A549 (cell line): ENCODE measurements at regions not wholly inside any gene's neighbourhood (a gene's known extent, or its start where the extent isn't known, plus 50 kb on each side); places are given as distances from the start of the nearest gene placed in this dataset.

Experiments
- CBX8 ChIP-seq: fragments of 200-600 bp; sonication (generic); IDR thresholded peaks from 2 replicates; pipeline ENCODE4 v1.6.1; 2016
- EP300 ChIP-seq, 2 experiments: fragments of >200 bp; sonication (Bioruptor Twin); formaldehyde crosslinking; IDR thresholded peaks; 2 replicates in 1 of 2; 3 replicates in 1 of 2; pipeline ENCODE4 v1.6.1; 2016 to 2017
- ESRRA ChIP-seq: fragments of 150-350 bp; IDR thresholded peaks from 2 replicates; pipeline ENCODE4 v1.6.1; 2014; ENCODE audit warnings: mild to moderate bottlenecking, low read length, borderline replicate concordance
- HDAC2 ChIP-seq: fragments of 200-600 bp; sonication (generic); IDR thresholded peaks from 2 replicates; pipeline ENCODE4 v1.6.1; 2016
- JUNB ChIP-seq: fragments of >200 bp; sonication (Bioruptor Twin); formaldehyde crosslinking; IDR thresholded peaks from 2 replicates; pipeline ENCODE4 v1.6.1; 2016
- MAX ChIP-seq: IDR thresholded peaks from 2 replicates; pipeline ENCODE4 v1.6.1; 2012
- POLR2A ChIP-seq: IDR thresholded peaks from 2 replicates; pipeline ENCODE4 v1.6.1; 2012; ENCODE audit warnings: mild to moderate bottlenecking, low read length
- RCOR1 ChIP-seq: fragments of 150-350 bp; IDR thresholded peaks from 2 replicates; pipeline ENCODE4 v1.6.1; 2014; ENCODE audit warnings: antibody characterized with exemption, low read length, low read depth
- RFX5 ChIP-seq: fragments of 450-650 bp; IDR thresholded peaks from 2 replicates; pipeline ENCODE4 v1.7.1; 2014; ENCODE audit warnings: antibody characterized with exemption, mild to moderate bottlenecking, moderate library complexity
- ZFP36 ChIP-seq: fragments of 450-650 bp; IDR thresholded peaks from 2 replicates; pipeline ENCODE4 v1.6.1; 2014; ENCODE audit warnings: borderline replicate concordance; ENCODE audit not compliant: partially characterized antibody
- TF ChIP-seq, protein P1 (sequence below): fragments of >200 bp; sonication (Bioruptor Twin); formaldehyde crosslinking; IDR thresholded peaks from 3 replicates; pipeline ENCODE4 v1.5.1; 2016
- TF ChIP-seq, protein P2 (sequence below): IDR thresholded peaks from 2 replicates; pipeline ENCODE4 v1.6.1; 2012

GRCh38 chr6:51147756-51148155, 329.1 kb downstream of the TFAP2B start:
- TF ChIP-seq, protein P1, sequence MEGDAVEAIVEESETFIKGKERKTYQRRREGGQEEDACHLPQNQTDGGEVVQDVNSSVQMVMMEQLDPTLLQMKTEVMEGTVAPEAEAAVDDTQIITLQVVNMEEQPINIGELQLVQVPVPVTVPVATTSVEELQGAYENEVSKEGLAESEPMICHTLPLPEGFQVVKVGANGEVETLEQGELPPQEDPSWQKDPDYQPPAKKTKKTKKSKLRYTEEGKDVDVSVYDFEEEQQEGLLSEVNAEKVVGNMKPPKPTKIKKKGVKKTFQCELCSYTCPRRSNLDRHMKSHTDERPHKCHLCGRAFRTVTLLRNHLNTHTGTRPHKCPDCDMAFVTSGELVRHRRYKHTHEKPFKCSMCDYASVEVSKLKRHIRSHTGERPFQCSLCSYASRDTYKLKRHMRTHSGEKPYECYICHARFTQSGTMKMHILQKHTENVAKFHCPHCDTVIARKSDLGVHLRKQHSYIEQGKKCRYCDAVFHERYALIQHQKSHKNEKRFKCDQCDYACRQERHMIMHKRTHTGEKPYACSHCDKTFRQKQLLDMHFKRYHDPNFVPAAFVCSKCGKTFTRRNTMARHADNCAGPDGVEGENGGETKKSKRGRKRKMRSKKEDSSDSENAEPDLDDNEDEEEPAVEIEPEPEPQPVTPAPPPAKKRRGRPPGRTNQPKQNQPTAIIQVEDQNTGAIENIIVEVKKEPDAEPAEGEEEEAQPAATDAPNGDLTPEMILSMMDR, result no peak
- TF ChIP-seq ESRRA (no peak), RFX5 (no peak), ZFP36 (no peak), CBX8 (no peak), RCOR1 (no peak), POLR2A (no peak), EP300 (IDR thresholded peaks at IDR 0.05) (no peak), HDAC2 (no peak), JUNB (no peak), MAX (no peak)
- TF ChIP-seq, protein P2, sequence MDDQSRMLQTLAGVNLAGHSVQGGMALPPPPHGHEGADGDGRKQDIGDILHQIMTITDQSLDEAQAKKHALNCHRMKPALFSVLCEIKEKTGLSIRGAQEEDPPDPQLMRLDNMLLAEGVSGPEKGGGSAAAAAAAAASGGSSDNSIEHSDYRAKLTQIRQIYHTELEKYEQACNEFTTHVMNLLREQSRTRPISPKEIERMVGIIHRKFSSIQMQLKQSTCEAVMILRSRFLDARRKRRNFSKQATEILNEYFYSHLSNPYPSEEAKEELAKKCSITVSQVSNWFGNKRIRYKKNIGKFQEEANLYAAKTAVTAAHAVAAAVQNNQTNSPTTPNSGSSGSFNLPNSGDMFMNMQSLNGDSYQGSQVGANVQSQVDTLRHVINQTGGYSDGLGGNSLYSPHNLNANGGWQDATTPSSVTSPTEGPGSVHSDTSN, result no peak
